ENCODE measurements at regions not wholly inside any gene's neighbourhood (a gene's known extent, or its start where the extent isn't known, plus 50 kb on each side); places are given as distances from the start of the nearest gene placed in this dataset.

GRCh38 chr6:54493138-54493537, 184.9 kb downstream of the TINAG start:
- no peak for TF ChIP-seq CTCF (IDR thresholded peaks at IDR 0.05)
- Histone ChIP-seq H3K4me1 (no peaks in the 10 kb centered on the region), H3K36me3 (no peaks in the 10 kb centered on the region), H3K27ac (no peak overlapping the region), H3K9me3 (peaks cover 0 to 50% (median 4%) of the 10 kb centered on the region in 11 donors), H3K27me3 (no peaks in the 10 kb centered on the region), H3K4me3 (no peak overlapping the region)
- ATAC-seq (no peak), DNase-seq (no peak)
- intact Hi-C loops (cut with DNase I), result no loop called here

- Histone ChIP-seq H3K9me3 (peaks cover 0 to 46% (median 11%) of the 10 kb centered on the region in 11 donors), H3K4me3 (no peak overlapping the region), H3K4me1 (no peaks in the 10 kb centered on the region), H3K36me3 (no peaks in the 10 kb centered on the region), H3K27me3 (no peaks in the 10 kb centered on the region), H3K27ac (no peak overlapping the region)
- ATAC-seq (no peak), DNase-seq (no peak)
- no peak for TF ChIP-seq CTCF (IDR thresholded peaks at IDR 0.05)
- intact Hi-C loops (cut with DNase I), result no loop called here
- 49 to 63% methylated on average over 1 of the region's 1 CpG for WGBS, 2 donors
These were observed 194.9 kb downstream of the TINAG start for GRCh38 chr6:54503144-54503543.

- Histone ChIP-seq H3K4me1 (no peaks in the 10 kb centered on the region), H3K4me3 (no peak overlapping the region), H3K36me3 (no peaks in the 10 kb centered on the region), H3K27ac (no peak overlapping the region), H3K27me3 (no peaks in the 10 kb centered on the region), H3K9me3 (no peaks in the 10 kb centered on the region)
- WGBS, 2 donors, result 34 to 47% methylated on average over 2 of the region's 2 CpGs
- no peak for DNase-seq
- intact Hi-C loops (cut with DNase I), result no loop called here
- TF ChIP-seq CTCF (IDR thresholded peaks at IDR 0.05), result no peak
- no peak for ATAC-seq
These were observed 206.8 kb downstream of the TINAG start for GRCh38 chr6:54515013-54515412.

GRCh38 chr6:54515713-54516112, 207.5 kb downstream of the TINAG start:
- intact Hi-C loops (cut with DNase I), result no loop called here
- no peak overlapping the region for H3K4me3 ChIP-seq
- no peaks in the 10 kb centered on the region for H3K27me3 ChIP-seq
- 72 to 79% methylated on average over 1 of the region's 1 CpG for WGBS, 2 donors
- TF ChIP-seq CTCF (IDR thresholded peaks at IDR 0.05), result no peak
- DNase-seq (no peak), ATAC-seq (no peak)
- H3K4me1 ChIP-seq, result no peaks in the 10 kb centered on the region
- no peaks in the 10 kb centered on the region for H3K36me3 ChIP-seq
- H3K9me3 ChIP-seq, result no peaks in the 10 kb centered on the region
- no peak overlapping the region for H3K27ac ChIP-seq

- DNase-seq (no peak), ATAC-seq (no peak)
- intact Hi-C loops (cut with DNase I), result no loop called here
- Histone ChIP-seq H3K9me3 (no peaks in the 10 kb centered on the region), H3K27ac (no peak overlapping the region), H3K4me3 (no peak overlapping the region), H3K36me3 (no peaks in the 10 kb centered on the region), H3K27me3 (no peaks in the 10 kb centered on the region), H3K4me1 (no peaks in the 10 kb centered on the region)
- 62 to 78% methylated on average over 1 of the region's 1 CpG for WGBS, 2 donors
- TF ChIP-seq CTCF (IDR thresholded peaks at IDR 0.05), result no peak
These were observed 208.1 kb downstream of the TINAG start for GRCh38 chr6:54516321-54516720.
